Prostate gland (tissue), 2 donors: ENCODE measurements at regions not wholly inside any gene's neighbourhood (a gene's known extent, or its start where the extent isn't known, plus 50 kb on each side); places are given as distances from the start of the nearest gene placed in this dataset.
"Not testable (repeated sequence)": the region's sequence is repeated elsewhere in the genome, so short reads cannot be mapped to it uniquely, and the experiment has no call there.

Source experiments
- CTCF ChIP-seq, 4 experiments: fragments of 200-600 bp in 2 of 4; fragments of 450-650 bp in 2 of 4; sonication (generic) in 2 of 4; IDR thresholded peaks; 1 replicate in 3 of 4; 2 replicates in 1 of 4; pipeline ENCODE4 v1.5.1; 2016 to 2019; ENCODE audit warnings: antibody characterized with exemption in 4 of 4, mild to moderate bottlenecking in 2 of 4, moderate library complexity in 2 of 4
- POLR2A ChIP-seq: fragments of 450-650 bp; IDR thresholded peaks from one replicate; pipeline ENCODE4 v1.6.1; 2016; ENCODE audit warnings: antibody characterized with exemption, mild to moderate bottlenecking
- POLR2AphosphoS5 ChIP-seq: sonication (generic); formaldehyde crosslinking; IDR thresholded peaks from one replicate; pipeline ENCODE4 v1.6.1; 2017; ENCODE audit warnings: antibody characterized with exemption

- TF ChIP-seq CTCF (IDR thresholded peaks at IDR 0.05); POLR2A; POLR2AphosphoS5: not testable (repeated sequence)
Measured at GRCh38 chr4:30124621-30125020, 595.5 kb upstream of the PCDH7 start.
